MM.1S (cell line): ENCODE measurements at regions not wholly inside any gene's neighbourhood (a gene's known extent, or its start where the extent isn't known, plus 50 kb on each side); places are given as distances from the start of the nearest gene placed in this dataset.
"Not testable (repeated sequence)": the region's sequence is repeated elsewhere in the genome, so short reads cannot be mapped to it uniquely, and the experiment has no call there.

Experiments used
- DNase-seq: peaks from one replicate; pipeline ENCODE4 v3.0.0-alpha.2; 2015
- H2AFZ ChIP-seq: fragments of 300-600 bp; sonication (generic); 2 replicates; pipeline ENCODE4 v1.6.0; 2016; ENCODE audit warnings: antibody characterized with exemption, low read length
- H3F3A ChIP-seq: fragments of 300-600 bp; sonication (generic); 2 replicates; pipeline ENCODE4 v1.6.1; 2016; ENCODE audit warnings: mild to moderate bottlenecking, antibody characterized with exemption, low read length, moderate library complexity, mixed read lengths; ENCODE audit not compliant: insufficient read depth
- H3K27ac ChIP-seq: fragments of 300-600 bp; sonication (generic); 2 replicates; pipeline ENCODE4 v1.5.1; 2016; ENCODE audit warnings: mild to moderate bottlenecking, low read length
- H3K27me3 ChIP-seq: fragments of 300-600 bp; sonication (generic); replicated peaks from 2 replicates; pipeline ENCODE4 v1.6.0; 2016; ENCODE audit warnings: low read length; ENCODE audit not compliant: insufficient read depth
- H3K36me3 ChIP-seq: fragments of 300-600 bp; sonication (generic); replicated peaks from 2 replicates; pipeline ENCODE4 v1.6.1; 2016; ENCODE audit warnings: mild to moderate bottlenecking, low read length, mixed read lengths; ENCODE audit not compliant: insufficient read depth
- H3K4me1 ChIP-seq: fragments of 300-600 bp; sonication (generic); 2 replicates; pipeline ENCODE4 v1.6.1; 2016; ENCODE audit warnings: low read length, mixed read lengths
- H3K4me2 ChIP-seq: fragments of 300-600 bp; sonication (generic); 2 replicates; pipeline ENCODE4 v1.6.0; 2016; ENCODE audit warnings: low read depth, low read length
- H3K4me3 ChIP-seq: fragments of 300-600 bp; sonication (generic); 2 replicates; pipeline ENCODE4 v1.5.1; 2016; ENCODE audit warnings: low read length, mixed read lengths
- H3K79me2 ChIP-seq: fragments of 300-600 bp; sonication (generic); 2 replicates; pipeline ENCODE4 v1.6.1; 2016; ENCODE audit warnings: mixed run types, low read length, mixed read lengths
- H3K9ac ChIP-seq: fragments of 300-600 bp; sonication (generic); 2 replicates; pipeline ENCODE4 v1.6.1; 2016; ENCODE audit warnings: low read length, mixed read lengths
- H3K9me2 ChIP-seq: fragments of 300-600 bp; sonication (generic); replicated peaks from 2 replicates; pipeline ENCODE4 v1.6.1; 2016; ENCODE audit warnings: mild to moderate bottlenecking, low read length, mixed read lengths; ENCODE audit not compliant: insufficient read depth
- H3K9me3 ChIP-seq: fragments of 300-600 bp; sonication (generic); replicated peaks from 2 replicates; pipeline ENCODE4 v1.6.1; 2016; ENCODE audit warnings: mild to moderate bottlenecking, low read length, mixed read lengths; ENCODE audit not compliant: insufficient read depth
- H4K20me1 ChIP-seq: fragments of 300-600 bp; sonication (generic); 2 replicates; pipeline ENCODE4 v1.6.1; 2016; ENCODE audit warnings: mild to moderate bottlenecking, low read length, moderate library complexity, mixed read lengths; ENCODE audit not compliant: insufficient read depth
- CTCF ChIP-seq: fragments of 300-600 bp; sonication (generic); IDR thresholded peaks from 2 replicates; pipeline ENCODE4 v1.5.1; 2016; ENCODE audit warnings: antibody characterized with exemption, low read length, mixed read lengths
- EZH2 ChIP-seq: fragments of 300-600 bp; sonication (generic); optimal IDR thresholded peaks from 2 replicates; pipeline ENCODE3; 2017; ENCODE audit warnings: low read depth, mild to moderate bottlenecking, antibody characterized with exemption, low read length, mixed read lengths
- EZH2phosphoT487 ChIP-seq: fragments of 300-600 bp; sonication (generic); IDR thresholded peaks from 2 replicates; pipeline ENCODE4 v1.6.1; 2018; ENCODE audit warnings: antibody characterized with exemption, low read length

- Histone ChIP-seq H4K20me1 (no peaks in the 10 kb centered on the region), H3K9me3 (no peaks in the 10 kb centered on the region), H3K4me1 (no peaks in the 10 kb centered on the region), H3F3A (no peaks in the 10 kb centered on the region), H3K36me3 (no peaks in the 10 kb centered on the region), H3K27ac (no peak overlapping the region), H3K4me2 (no peak overlapping the region), H3K79me2 (no peaks in the 10 kb centered on the region), H3K9ac (no peak overlapping the region), H3K9me2 (no peaks in the 10 kb centered on the region), H3K27me3 (peaks cover 51% of the 10 kb centered on the region), H3K4me3 (no peak overlapping the region), H2AFZ (no peak overlapping the region)
- TF ChIP-seq EZH2phosphoT487 (no peak), EZH2 (no peak), CTCF (no peak)
- no peak for DNase-seq
These were observed 75.2 kb upstream of the MRI1 start for GRCh38 chr19:13689085-13689484.

GRCh38 chr19:13684021-13684420 is 80.3 kb upstream of the MRI1 start:
- H4K20me1 ChIP-seq: no peaks in the 10 kb centered on the region
- no peak for TF ChIP-seq CTCF
- no peak for TF ChIP-seq EZH2phosphoT487
- no peak for TF ChIP-seq EZH2
- H3F3A ChIP-seq: no peaks in the 10 kb centered on the region
- DNase-seq: no peak
- peaks cover 49% of the 10 kb centered on the region for H3K27me3 ChIP-seq
- H3K4me1 ChIP-seq: no peaks in the 10 kb centered on the region
- H3K79me2 ChIP-seq: no peaks in the 10 kb centered on the region
- H3K9me3 ChIP-seq: no peaks in the 10 kb centered on the region
- H3K36me3 ChIP-seq: no peaks in the 10 kb centered on the region
- no peaks in the 10 kb centered on the region for H3K9me2 ChIP-seq
- H3K4me2 ChIP-seq: no peak overlapping the region
- no peak overlapping the region for H3K27ac ChIP-seq
- H2AFZ ChIP-seq: no peak overlapping the region
- no peak overlapping the region for H3K9ac ChIP-seq
- H3K4me3 ChIP-seq: no peak overlapping the region

- Histone ChIP-seq H3K27me3 (peaks cover 54% of the 10 kb centered on the region), H3K9me3 (no peaks in the 10 kb centered on the region), H4K20me1 (no peaks in the 10 kb centered on the region), H3K79me2 (no peaks in the 10 kb centered on the region), H3F3A (no peaks in the 10 kb centered on the region), H2AFZ (no peak overlapping the region), H3K27ac (no peak overlapping the region), H3K9me2 (no peaks in the 10 kb centered on the region), H3K9ac (no peak overlapping the region), H3K4me3 (no peak overlapping the region), H3K4me1 (no peaks in the 10 kb centered on the region), H3K36me3 (no peaks in the 10 kb centered on the region), H3K4me2 (no peak overlapping the region)
- no peak for DNase-seq
- TF ChIP-seq CTCF (no peak), EZH2 (no peak), EZH2phosphoT487 (no peak)
These were observed 82.8 kb upstream of the MRI1 start for GRCh38 chr19:13681509-13681908.

GRCh38 chr19:13680708-13681360 is 83.5 kb upstream of the MRI1 start:
- not testable (repeated sequence) for H3K79me2 ChIP-seq, H3K9ac ChIP-seq, H2AFZ ChIP-seq, DNase-seq, H3K9me2 ChIP-seq, H3K4me1 ChIP-seq, H3K4me2 ChIP-seq, H4K20me1 ChIP-seq, H3K27ac ChIP-seq, H3F3A ChIP-seq, H3K36me3 ChIP-seq, H3K4me3 ChIP-seq, H3K9me3 ChIP-seq
- H3K27me3 ChIP-seq: peaks cover 50% of the 10 kb centered on the region

DNA sequence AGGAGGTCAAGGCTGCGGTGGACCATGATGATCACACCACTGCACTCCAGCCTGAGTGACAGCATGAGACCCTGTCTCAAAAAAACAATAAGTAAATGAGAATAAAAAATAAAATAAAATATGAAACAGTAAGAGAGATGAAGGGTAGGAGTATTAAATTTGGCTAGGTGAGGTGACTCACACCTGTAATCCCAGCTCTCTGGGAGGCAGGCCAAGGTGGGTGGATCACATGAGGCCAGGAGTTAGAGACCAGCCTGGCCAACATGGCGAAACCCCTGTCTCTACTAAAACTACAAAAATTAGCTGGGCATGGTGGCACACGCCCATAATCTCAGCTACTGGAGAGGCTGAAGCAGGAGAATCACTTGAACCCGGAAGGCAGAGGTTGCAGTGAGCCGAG is 87.4 kb upstream of the MRI1 start:
- not testable (repeated sequence) for H3K4me1 ChIP-seq, H4K20me1 ChIP-seq, H2AFZ ChIP-seq, DNase-seq, H3K36me3 ChIP-seq, H3K9me2 ChIP-seq, H3K27ac ChIP-seq, H3K4me2 ChIP-seq, H3K9me3 ChIP-seq, H3K79me2 ChIP-seq, H3K4me3 ChIP-seq, H3F3A ChIP-seq, H3K9ac ChIP-seq
- peaks cover 39% of the 10 kb centered on the region for H3K27me3 ChIP-seq
